GM12878 (cell line): ENCODE measurements at regions not wholly inside any gene's neighbourhood (a gene's known extent, or its start where the extent isn't known, plus 50 kb on each side); places are given as distances from the start of the nearest gene placed in this dataset.

Source experiments
- CBFB ChIP-seq: IDR thresholded peaks from 2 replicates; pipeline ENCODE4 v1.6.1; 2016; ENCODE audit warnings: antibody characterized with exemption, low read depth
- GABPA ChIP-seq: IDR thresholded peaks from 2 replicates; pipeline ENCODE4 v1.6.1; 2014; ENCODE audit warnings: antibody characterized with exemption, low read depth, mild to moderate bottlenecking, inconsistent platforms
- KDM1A ChIP-seq: fragments of 200-600 bp; sonication (generic); IDR thresholded peaks from 2 replicates; pipeline ENCODE4 v1.6.1; 2016; ENCODE audit warnings: borderline replicate concordance
- NFYB ChIP-seq: IDR thresholded peaks from 2 replicates; pipeline ENCODE4 v1.6.1; 2011; ENCODE audit warnings: low read depth, mild to moderate bottlenecking, low read length, improper control_type of control experiment, moderate library complexity; ENCODE audit not compliant: insufficient read depth
- NR2C2 ChIP-seq: IDR thresholded peaks from 2 replicates; pipeline ENCODE4 v1.6.1; 2011; ENCODE audit warnings: borderline replicate concordance, low read depth; ENCODE audit not compliant: control insufficient read depth, insufficient read length
- POLR2A ChIP-seq: IDR thresholded peaks from 2 replicates; pipeline ENCODE4 v1.6.1; 2011; ENCODE audit warnings: low read depth, mild to moderate bottlenecking, low read length
- POLR2AphosphoS2 ChIP-seq: IDR thresholded peaks from 2 replicates; pipeline ENCODE4 v1.6.1; 2011; ENCODE audit warnings: low read depth, mild to moderate bottlenecking, low read length, improper control_type of control experiment, moderate library complexity
- POLR2AphosphoS5 ChIP-seq: IDR thresholded peaks from 2 replicates; pipeline ENCODE4 v1.6.1; 2011; ENCODE audit warnings: mild to moderate bottlenecking, low read length, inconsistent platforms
- SIN3A ChIP-seq: IDR thresholded peaks from 2 replicates; pipeline ENCODE4 v1.6.1; 2012; ENCODE audit warnings: low read depth, low read length, improper control_type of control experiment
- TF ChIP-seq, protein P1 (sequence below): IDR thresholded peaks from 2 replicates; pipeline ENCODE4 v1.6.1; 2011; ENCODE audit warnings: low read depth, mild to moderate bottlenecking, low read length, moderate library complexity, borderline replicate concordance; ENCODE audit errors: extremely low read depth
- TF ChIP-seq, protein P2 (sequence below): fragments of 450-650 bp; IDR thresholded peaks from 2 replicates; pipeline ENCODE4 v1.6.1; 2017; ENCODE audit warnings: mild to moderate bottlenecking, moderate library complexity
- TF ChIP-seq, protein P3 (sequence below), 3 experiments: IDR thresholded peaks in 2 of 3; conservative IDR thresholded peaks in 1 of 3; 2 replicates each; pipeline ENCODE4 v1.5.1; 2011; ENCODE audit warnings: low read depth in 3 of 3, low read length in 3 of 3, mild to moderate bottlenecking in 3 of 3, control low read depth in 2 of 3, moderate library complexity in 2 of 3, inconsistent platforms in 1 of 3, mixed read lengths in 1 of 3; ENCODE audit not compliant: control insufficient read depth in 2 of 3, insufficient read depth in 1 of 3; ENCODE audit errors: extremely low read depth in 1 of 3
- TF ChIP-seq, protein P4 (sequence below): IDR thresholded peaks from 2 replicates; pipeline ENCODE4 v1.6.1; 2012; ENCODE audit warnings: low read depth, low read length, improper control_type of control experiment
- TF ChIP-seq, protein P5 (sequence below): IDR thresholded peaks from 2 replicates; pipeline ENCODE4 v1.6.1; 2011; ENCODE audit warnings: mild to moderate bottlenecking, low read depth, low read length, moderate library complexity; ENCODE audit not compliant: insufficient replicate concordance

DNA sequence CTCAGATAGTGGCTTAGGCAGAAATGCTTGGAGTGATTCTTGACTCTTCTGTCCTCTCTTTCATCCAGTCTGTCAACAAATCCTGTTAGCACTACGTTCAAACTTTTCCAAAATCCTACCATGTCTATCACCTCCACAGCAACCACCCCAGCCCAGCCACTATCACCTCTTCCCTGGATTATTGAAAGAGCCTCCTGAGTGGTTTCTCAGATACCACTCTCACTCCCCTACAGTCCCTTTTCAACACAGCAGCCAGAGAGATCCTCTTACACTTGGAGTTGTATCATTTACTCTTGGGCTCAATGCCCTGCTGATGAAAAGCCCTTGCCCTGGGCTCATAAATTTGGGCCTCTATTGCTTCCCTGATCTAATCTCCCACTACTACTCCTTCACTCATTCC is 218.9 kb downstream of the EXOC5 start:
- TF ChIP-seq, protein P1, sequence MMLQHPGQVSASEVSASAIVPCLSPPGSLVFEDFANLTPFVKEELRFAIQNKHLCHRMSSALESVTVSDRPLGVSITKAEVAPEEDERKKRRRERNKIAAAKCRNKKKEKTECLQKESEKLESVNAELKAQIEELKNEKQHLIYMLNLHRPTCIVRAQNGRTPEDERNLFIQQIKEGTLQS = no peak
- TF ChIP-seq KDM1A (no peak), POLR2A (no peak), NR2C2 (no peak), POLR2AphosphoS2 (no peak), SIN3A (no peak), CBFB (no peak), POLR2AphosphoS5 (no peak), NFYB (no peak), GABPA (no peak)
- TF ChIP-seq, protein P2, sequence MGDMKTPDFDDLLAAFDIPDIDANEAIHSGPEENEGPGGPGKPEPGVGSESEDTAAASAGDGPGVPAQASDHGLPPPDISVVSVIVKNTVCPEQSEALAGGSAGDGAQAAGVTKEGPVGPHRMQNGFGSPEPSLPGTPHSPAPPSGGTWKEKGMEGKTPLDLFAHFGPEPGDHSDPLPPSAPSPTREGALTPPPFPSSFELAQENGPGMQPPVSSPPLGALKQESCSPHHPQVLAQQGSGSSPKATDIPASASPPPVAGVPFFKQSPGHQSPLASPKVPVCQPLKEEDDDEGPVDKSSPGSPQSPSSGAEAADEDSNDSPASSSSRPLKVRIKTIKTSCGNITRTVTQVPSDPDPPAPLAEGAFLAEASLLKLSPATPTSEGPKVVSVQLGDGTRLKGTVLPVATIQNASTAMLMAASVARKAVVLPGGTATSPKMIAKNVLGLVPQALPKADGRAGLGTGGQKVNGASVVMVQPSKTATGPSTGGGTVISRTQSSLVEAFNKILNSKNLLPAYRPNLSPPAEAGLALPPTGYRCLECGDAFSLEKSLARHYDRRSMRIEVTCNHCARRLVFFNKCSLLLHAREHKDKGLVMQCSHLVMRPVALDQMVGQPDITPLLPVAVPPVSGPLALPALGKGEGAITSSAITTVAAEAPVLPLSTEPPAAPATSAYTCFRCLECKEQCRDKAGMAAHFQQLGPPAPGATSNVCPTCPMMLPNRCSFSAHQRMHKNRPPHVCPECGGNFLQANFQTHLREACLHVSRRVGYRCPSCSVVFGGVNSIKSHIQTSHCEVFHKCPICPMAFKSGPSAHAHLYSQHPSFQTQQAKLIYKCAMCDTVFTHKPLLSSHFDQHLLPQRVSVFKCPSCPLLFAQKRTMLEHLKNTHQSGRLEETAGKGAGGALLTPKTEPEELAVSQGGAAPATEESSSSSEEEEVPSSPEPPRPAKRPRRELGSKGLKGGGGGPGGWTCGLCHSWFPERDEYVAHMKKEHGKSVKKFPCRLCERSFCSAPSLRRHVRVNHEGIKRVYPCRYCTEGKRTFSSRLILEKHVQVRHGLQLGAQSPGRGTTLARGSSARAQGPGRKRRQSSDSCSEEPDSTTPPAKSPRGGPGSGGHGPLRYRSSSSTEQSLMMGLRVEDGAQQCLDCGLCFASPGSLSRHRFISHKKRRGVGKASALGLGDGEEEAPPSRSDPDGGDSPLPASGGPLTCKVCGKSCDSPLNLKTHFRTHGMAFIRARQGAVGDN = no peak
- TF ChIP-seq, protein P3, sequence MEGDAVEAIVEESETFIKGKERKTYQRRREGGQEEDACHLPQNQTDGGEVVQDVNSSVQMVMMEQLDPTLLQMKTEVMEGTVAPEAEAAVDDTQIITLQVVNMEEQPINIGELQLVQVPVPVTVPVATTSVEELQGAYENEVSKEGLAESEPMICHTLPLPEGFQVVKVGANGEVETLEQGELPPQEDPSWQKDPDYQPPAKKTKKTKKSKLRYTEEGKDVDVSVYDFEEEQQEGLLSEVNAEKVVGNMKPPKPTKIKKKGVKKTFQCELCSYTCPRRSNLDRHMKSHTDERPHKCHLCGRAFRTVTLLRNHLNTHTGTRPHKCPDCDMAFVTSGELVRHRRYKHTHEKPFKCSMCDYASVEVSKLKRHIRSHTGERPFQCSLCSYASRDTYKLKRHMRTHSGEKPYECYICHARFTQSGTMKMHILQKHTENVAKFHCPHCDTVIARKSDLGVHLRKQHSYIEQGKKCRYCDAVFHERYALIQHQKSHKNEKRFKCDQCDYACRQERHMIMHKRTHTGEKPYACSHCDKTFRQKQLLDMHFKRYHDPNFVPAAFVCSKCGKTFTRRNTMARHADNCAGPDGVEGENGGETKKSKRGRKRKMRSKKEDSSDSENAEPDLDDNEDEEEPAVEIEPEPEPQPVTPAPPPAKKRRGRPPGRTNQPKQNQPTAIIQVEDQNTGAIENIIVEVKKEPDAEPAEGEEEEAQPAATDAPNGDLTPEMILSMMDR (IDR thresholded peaks at IDR 0.05 in 2 of 3, conservative IDR thresholded peaks at IDR 0.05 in 1 of 3; ENCODE audit: control insufficient read depth in 2 of 3, extremely low read depth in 1 of 3, insufficient read depth in 1 of 3, low read depth in 3 of 3, low read length in 3 of 3) = no peak
- TF ChIP-seq, protein P4, sequence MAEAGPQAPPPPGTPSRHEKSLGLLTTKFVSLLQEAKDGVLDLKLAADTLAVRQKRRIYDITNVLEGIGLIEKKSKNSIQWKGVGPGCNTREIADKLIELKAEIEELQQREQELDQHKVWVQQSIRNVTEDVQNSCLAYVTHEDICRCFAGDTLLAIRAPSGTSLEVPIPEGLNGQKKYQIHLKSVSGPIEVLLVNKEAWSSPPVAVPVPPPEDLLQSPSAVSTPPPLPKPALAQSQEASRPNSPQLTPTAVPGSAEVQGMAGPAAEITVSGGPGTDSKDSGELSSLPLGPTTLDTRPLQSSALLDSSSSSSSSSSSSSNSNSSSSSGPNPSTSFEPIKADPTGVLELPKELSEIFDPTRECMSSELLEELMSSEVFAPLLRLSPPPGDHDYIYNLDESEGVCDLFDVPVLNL = no peak
- TF ChIP-seq, protein P5, sequence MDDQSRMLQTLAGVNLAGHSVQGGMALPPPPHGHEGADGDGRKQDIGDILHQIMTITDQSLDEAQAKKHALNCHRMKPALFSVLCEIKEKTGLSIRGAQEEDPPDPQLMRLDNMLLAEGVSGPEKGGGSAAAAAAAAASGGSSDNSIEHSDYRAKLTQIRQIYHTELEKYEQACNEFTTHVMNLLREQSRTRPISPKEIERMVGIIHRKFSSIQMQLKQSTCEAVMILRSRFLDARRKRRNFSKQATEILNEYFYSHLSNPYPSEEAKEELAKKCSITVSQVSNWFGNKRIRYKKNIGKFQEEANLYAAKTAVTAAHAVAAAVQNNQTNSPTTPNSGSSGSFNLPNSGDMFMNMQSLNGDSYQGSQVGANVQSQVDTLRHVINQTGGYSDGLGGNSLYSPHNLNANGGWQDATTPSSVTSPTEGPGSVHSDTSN = no peak
